Left ventricle myocardium superior (tissue), 1 donor: ENCODE measurements at regions not wholly inside any gene's neighbourhood (a gene's known extent, or its start where the extent isn't known, plus 50 kb on each side); places are given as distances from the start of the nearest gene placed in this dataset.

Source experiments
- ATAC-seq: fragments of 200-7000 bp; cut with Tn5 transposase; one replicate; pipeline ENCODE4 v1.9.1; 2020; ENCODE audit warnings: mild to moderate bottlenecking, moderate library complexity
- DNase-seq: peaks from one replicate; pipeline ENCODE4 v3.0.0-alpha.2; 2020
- intact Hi-C: fragments of 100-400 bp; cut with micrococcal nuclease; formaldehyde crosslinking; loops from one replicate; pipeline ENCODE4 v1.11.0; 2022
- donor health status: DM: no; HTN: yes; CAD: no; lungs with severe emphysema.

- no peak for DNase-seq
Measured at GRCh38 chr4:111755571-111755970, 389.7 kb upstream of the FAM241A start.

GRCh38 chr4:111761531-111761930, 383.7 kb upstream of the FAM241A start:
- intact Hi-C loops: no loop called here
- no peak for DNase-seq
- ATAC-seq: no peak

More at GRCh38 chr4:111755571-111755970, 389.7 kb upstream of the FAM241A start:
- ATAC-seq: no peak
- intact Hi-C loops: no loop called here

- intact Hi-C loops: no loop called here
- ATAC-seq: no peak
- no peak for DNase-seq
Measured at GRCh38 chr4:111770514-111770913, 374.7 kb upstream of the FAM241A start.

GRCh38 chr4:111773858-111774257, 371.4 kb upstream of the FAM241A start:
- DNase-seq (no peak), ATAC-seq (no peak)
- intact Hi-C loops: no loop called here

- intact Hi-C loops: no loop called here
- no peak for ATAC-seq
Measured at GRCh38 chr4:111775556-111776297, 369.5 kb upstream of the FAM241A start.

GRCh38 chr4:111776561-111776960, 368.7 kb upstream of the FAM241A start:
- intact Hi-C loops: no loop called here
- DNase-seq (no peak), ATAC-seq (no peak)

More at GRCh38 chr4:111775556-111776297, 369.5 kb upstream of the FAM241A start:
- no peak for DNase-seq

GRCh38 chr4:111778543-111778942, 366.7 kb upstream of the FAM241A start:
- intact Hi-C loops: no loop called here
- DNase-seq (no peak), ATAC-seq (no peak)

- intact Hi-C loops: no loop called here
- ATAC-seq (no peak), DNase-seq (no peak)
Measured at GRCh38 chr4:111780965-111781364, 364.3 kb upstream of the FAM241A start.

GRCh38 chr4:111781611-111782010, 363.6 kb upstream of the FAM241A start:
- no peak for ATAC-seq
- intact Hi-C loops: no loop called here
- DNase-seq: no peak

- DNase-seq (no peak), ATAC-seq (no peak)
- intact Hi-C loops: no loop called here
Measured at GRCh38 chr4:111788099-111788498, 357.2 kb upstream of the FAM241A start.

GRCh38 chr4:111789901-111790640, 355.2 kb upstream of the FAM241A start:
- ATAC-seq: no peak
- no peak for DNase-seq
- intact Hi-C loops: no loop called here

- ATAC-seq (no peak), DNase-seq (no peak)
- intact Hi-C loops: no loop called here
Measured at GRCh38 chr4:111792632-111793031, 352.6 kb upstream of the FAM241A start.

GRCh38 chr4:111793433-111794091, 351.7 kb upstream of the FAM241A start:
- DNase-seq: no peak
- no peak for ATAC-seq
- intact Hi-C loops: no loop called here

- DNase-seq (no peak), ATAC-seq (no peak)
- intact Hi-C loops: no loop called here
Measured at GRCh38 chr4:111797455-111798163, 347.6 kb upstream of the FAM241A start.

GRCh38 chr4:111798840-111799239, 346.4 kb upstream of the FAM241A start:
- DNase-seq: no peak
- ATAC-seq: no peak
- intact Hi-C loops: no loop called here

GRCh38 chr4:111800551-111800950, 344.7 kb upstream of the FAM241A start:
- intact Hi-C loops: no loop called here
- DNase-seq (no peak), ATAC-seq (no peak)

- ATAC-seq (no peak), DNase-seq (no peak)
- intact Hi-C loops: no loop called here
Measured at GRCh38 chr4:111802191-111802590, 343.1 kb upstream of the FAM241A start.

GRCh38 chr4:111806331-111806730, 338.9 kb upstream of the FAM241A start:
- DNase-seq (no peak), ATAC-seq (no peak)
- intact Hi-C loops: no loop called here

GRCh38 chr4:111807576-111807975, 337.7 kb upstream of the FAM241A start:
- DNase-seq (no peak), ATAC-seq (no peak)
- intact Hi-C loops: no loop called here

GRCh38 chr4:111808174-111808573, 337.1 kb upstream of the FAM241A start:
- intact Hi-C loops: no loop called here
- DNase-seq: no peak
- ATAC-seq: no peak
